ENCODE measurements at regions not wholly inside any gene's neighbourhood (a gene's known extent, or its start where the extent isn't known, plus 50 kb on each side); places are given as distances from the start of the nearest gene placed in this dataset.

GRCh38 chr13:97588993-97589392, 155.0 kb downstream of the RAP2A start:
- TF ChIP-seq CTCF (IDR thresholded peaks at IDR 0.05): no peak
- no peak for TF ChIP-seq POLR2A (IDR thresholded peaks at IDR 0.05)
